SK-N-SH treated with all-trans-retinoic acid at 6 μM for 48 hours (cell line): ENCODE measurements at regions not wholly inside any gene's neighbourhood (a gene's known extent, or its start where the extent isn't known, plus 50 kb on each side); places are given as distances from the start of the nearest gene placed in this dataset.
A peak's percentile ranks its signal among the peaks of the same experiment; 100 is the strongest.

Experiments
- ATAC-seq: fragments of 200-7000 bp; cut with Tn5 transposase; 3 replicates; pipeline ENCODE4 v1.9.1; 2020; ENCODE audit warnings: mild to moderate bottlenecking, moderate library complexity
- ARNTL ChIP-seq: fragments of 450-650 bp; formaldehyde crosslinking; IDR thresholded peaks from 2 replicates; pipeline ENCODE4 v1.5.0; 2020; ENCODE audit warnings: low read depth, mild to moderate bottlenecking, moderate library complexity, borderline replicate concordance
- BACH2 ChIP-seq: fragments of 250-450 bp; sonication (Bioruptor Pico); IDR thresholded peaks from 2 replicates; pipeline ENCODE4 v1.9.0; 2021; ENCODE audit warnings: mild to moderate bottlenecking, borderline replicate concordance
- CSDC2 ChIP-seq: fragments of 250-450 bp; sonication (Bioruptor Pico); IDR thresholded peaks from 2 replicates; pipeline ENCODE4 v1.5.0; 2020; ENCODE audit warnings: mild to moderate bottlenecking, moderate library complexity
- GLIS3 ChIP-seq: fragments of 250-450 bp; sonication (Bioruptor Pico); IDR thresholded peaks from 2 replicates; pipeline ENCODE4 v1.5.0; 2020; ENCODE audit warnings: mild to moderate bottlenecking, moderate library complexity
- OSR1 ChIP-seq: fragments of 250-450 bp; sonication (Bioruptor Pico); IDR thresholded peaks from 2 replicates; pipeline ENCODE4 v1.8.0; 2022; ENCODE audit warnings: moderate library complexity, mild to moderate bottlenecking, inconsistent platforms
- PPARA ChIP-seq: fragments of 250-450 bp; sonication (Bioruptor Pico); IDR thresholded peaks from 2 replicates; pipeline ENCODE4 v1.5.0; 2020; ENCODE audit warnings: mild to moderate bottlenecking, borderline replicate concordance
- RARB ChIP-seq: fragments of 250-450 bp; sonication (Bioruptor Pico); IDR thresholded peaks from 2 replicates; pipeline ENCODE4 v1.8.0; 2021; ENCODE audit warnings: mild to moderate bottlenecking, moderate library complexity
- SNAI2 ChIP-seq: fragments of 250-450 bp; sonication (Bioruptor Pico); IDR thresholded peaks from 2 replicates; pipeline ENCODE4 v1.5.0; 2020; ENCODE audit warnings: mild to moderate bottlenecking, moderate library complexity
- TCF4 ChIP-seq: fragments of 250-450 bp; sonication (Bioruptor Pico); IDR thresholded peaks from 2 replicates; pipeline ENCODE4 v1.8.0; 2021; ENCODE audit warnings: mild to moderate bottlenecking, moderate library complexity, borderline replicate concordance
- TOX ChIP-seq: fragments of 250-450 bp; sonication (Bioruptor Pico); IDR thresholded peaks from 2 replicates; pipeline ENCODE4 v1.8.0; 2021; ENCODE audit warnings: mild to moderate bottlenecking, moderate library complexity, borderline replicate concordance
- ZC3H10 ChIP-seq: fragments of 250-450 bp; sonication (Bioruptor Pico); IDR thresholded peaks from 2 replicates; pipeline ENCODE4 v1.5.1; 2021; ENCODE audit warnings: mild to moderate bottlenecking, moderate library complexity
- ZFP3 ChIP-seq: fragments of 250-450 bp; sonication (Bioruptor Pico); IDR thresholded peaks from 2 replicates; pipeline ENCODE4 v1.5.0; 2020; ENCODE audit warnings: mild to moderate bottlenecking, moderate library complexity
- ZFP30 ChIP-seq: fragments of 450-650 bp; formaldehyde crosslinking; IDR thresholded peaks from 2 replicates; pipeline ENCODE4 v1.5.0; 2022; ENCODE audit warnings: mild to moderate bottlenecking, moderate library complexity
- ZNF565 ChIP-seq: fragments of 450-650 bp; formaldehyde crosslinking; conservative IDR thresholded peaks from 2 replicates; pipeline ENCODE4 v1.5.0; 2020; ENCODE audit warnings: low read depth, mild to moderate bottlenecking, moderate library complexity
- ZNF70 ChIP-seq: fragments of 450-650 bp; formaldehyde crosslinking; IDR thresholded peaks from 2 replicates; pipeline ENCODE4 v1.5.0; 2020; ENCODE audit warnings: mild to moderate bottlenecking, moderate library complexity
- ZNF8 ChIP-seq: fragments of 450-650 bp; formaldehyde crosslinking; IDR thresholded peaks from 2 replicates; pipeline ENCODE4 v1.5.0; 2020; ENCODE audit warnings: mild to moderate bottlenecking, moderate library complexity
- TF ChIP-seq, protein P1 (sequence below): fragments of 250-450 bp; sonication (Bioruptor Pico); IDR thresholded peaks from 2 replicates; pipeline ENCODE4 v1.5.1; 2020; ENCODE audit warnings: low read depth, mild to moderate bottlenecking, moderate library complexity
- TF ChIP-seq, protein P2 (sequence below): fragments of 250-450 bp; sonication (Bioruptor Pico); IDR thresholded peaks from 2 replicates; pipeline ENCODE4 v1.8.0; 2020; ENCODE audit warnings: mild to moderate bottlenecking, moderate library complexity, borderline replicate concordance
- TF ChIP-seq, protein P3 (sequence below): fragments of 250-450 bp; sonication (Bioruptor Pico); IDR thresholded peaks from 2 replicates; pipeline ENCODE4 v1.8.0; 2021; ENCODE audit warnings: low read depth, mild to moderate bottlenecking, moderate library complexity, borderline replicate concordance

DNA sequence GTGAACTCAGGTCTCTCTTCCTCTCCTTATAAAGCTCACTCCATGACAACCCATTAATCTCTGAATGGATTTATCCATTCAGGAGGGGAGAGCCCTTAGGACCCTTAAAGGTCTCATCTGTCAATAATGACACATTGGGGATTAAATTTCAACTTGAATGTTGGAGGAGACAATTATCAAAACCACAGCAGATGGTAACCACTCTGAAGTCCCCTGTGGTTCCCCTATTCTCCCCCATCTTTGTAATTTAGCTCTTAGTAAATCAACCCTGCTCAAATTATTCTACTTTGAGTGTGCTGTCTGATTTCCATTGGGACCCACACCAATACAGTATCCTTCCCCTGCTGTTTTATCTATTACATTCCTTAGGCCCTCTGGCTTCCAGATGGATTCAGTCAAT is 72.0 kb upstream of the RAI14 start:
- ATAC-seq = no peak
- TF ChIP-seq ZNF565 (CRISPR knock-in tag) (no peak), TOX (CRISPR knock-in tag) (no peak), ZNF8 (no peak), BACH2 (no peak), ZFP3 (CRISPR knock-in tag) (no peak), PPARA (CRISPR knock-in tag) (no peak)
- TF ChIP-seq, protein P1, sequence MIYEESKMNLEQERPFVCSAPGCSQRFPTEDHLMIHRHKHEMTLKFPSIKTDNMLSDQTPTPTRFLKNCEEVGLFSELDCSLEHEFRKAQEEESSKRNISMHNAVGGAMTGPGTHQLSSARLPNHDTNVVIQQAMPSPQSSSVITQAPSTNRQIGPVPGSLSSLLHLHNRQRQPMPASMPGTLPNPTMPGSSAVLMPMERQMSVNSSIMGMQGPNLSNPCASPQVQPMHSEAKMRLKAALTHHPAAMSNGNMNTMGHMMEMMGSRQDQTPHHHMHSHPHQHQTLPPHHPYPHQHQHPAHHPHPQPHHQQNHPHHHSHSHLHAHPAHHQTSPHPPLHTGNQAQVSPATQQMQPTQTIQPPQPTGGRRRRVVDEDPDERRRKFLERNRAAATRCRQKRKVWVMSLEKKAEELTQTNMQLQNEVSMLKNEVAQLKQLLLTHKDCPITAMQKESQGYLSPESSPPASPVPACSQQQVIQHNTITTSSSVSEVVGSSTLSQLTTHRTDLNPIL (CRISPR knock-in tag) = no peak

DNA sequence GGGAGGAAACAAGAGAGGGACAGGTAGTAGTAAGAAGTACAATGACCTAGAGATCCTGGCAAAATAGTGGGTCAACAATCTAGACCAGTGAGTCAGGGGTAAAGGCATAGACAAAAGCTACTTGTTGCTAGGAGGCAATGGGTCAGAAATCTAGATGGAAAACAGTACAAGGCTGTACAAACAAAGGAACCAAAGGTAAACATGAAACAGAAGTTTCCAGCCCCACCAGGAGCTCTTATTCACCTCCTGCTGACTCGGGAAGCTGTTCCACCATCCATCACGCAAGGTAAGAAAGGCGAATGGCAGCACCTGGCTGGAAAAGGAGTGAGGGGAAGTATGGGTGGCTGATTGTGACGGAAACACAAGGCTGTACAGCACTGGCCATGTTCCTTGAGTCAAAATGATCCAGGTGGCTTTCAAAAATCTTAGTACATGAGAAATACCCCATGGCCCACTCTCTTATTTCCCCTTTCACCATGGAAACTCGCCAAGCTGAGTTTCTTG is 70.5 kb upstream of the RAI14 start:
- no peak for TF ChIP-seq SNAI2
- TF ChIP-seq, protein P2, sequence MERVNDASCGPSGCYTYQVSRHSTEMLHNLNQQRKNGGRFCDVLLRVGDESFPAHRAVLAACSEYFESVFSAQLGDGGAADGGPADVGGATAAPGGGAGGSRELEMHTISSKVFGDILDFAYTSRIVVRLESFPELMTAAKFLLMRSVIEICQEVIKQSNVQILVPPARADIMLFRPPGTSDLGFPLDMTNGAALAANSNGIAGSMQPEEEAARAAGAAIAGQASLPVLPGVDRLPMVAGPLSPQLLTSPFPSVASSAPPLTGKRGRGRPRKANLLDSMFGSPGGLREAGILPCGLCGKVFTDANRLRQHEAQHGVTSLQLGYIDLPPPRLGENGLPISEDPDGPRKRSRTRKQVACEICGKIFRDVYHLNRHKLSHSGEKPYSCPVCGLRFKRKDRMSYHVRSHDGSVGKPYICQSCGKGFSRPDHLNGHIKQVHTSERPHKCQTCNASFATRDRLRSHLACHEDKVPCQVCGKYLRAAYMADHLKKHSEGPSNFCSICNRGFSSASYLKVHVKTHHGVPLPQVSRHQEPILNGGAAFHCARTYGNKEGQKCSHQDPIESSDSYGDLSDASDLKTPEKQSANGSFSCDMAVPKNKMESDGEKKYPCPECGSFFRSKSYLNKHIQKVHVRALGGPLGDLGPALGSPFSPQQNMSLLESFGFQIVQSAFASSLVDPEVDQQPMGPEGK = no peak
- TF ChIP-seq OSR1 = no peak
- TF ChIP-seq, protein P1 (CRISPR knock-in tag) = no peak
- TF ChIP-seq, protein P3, sequence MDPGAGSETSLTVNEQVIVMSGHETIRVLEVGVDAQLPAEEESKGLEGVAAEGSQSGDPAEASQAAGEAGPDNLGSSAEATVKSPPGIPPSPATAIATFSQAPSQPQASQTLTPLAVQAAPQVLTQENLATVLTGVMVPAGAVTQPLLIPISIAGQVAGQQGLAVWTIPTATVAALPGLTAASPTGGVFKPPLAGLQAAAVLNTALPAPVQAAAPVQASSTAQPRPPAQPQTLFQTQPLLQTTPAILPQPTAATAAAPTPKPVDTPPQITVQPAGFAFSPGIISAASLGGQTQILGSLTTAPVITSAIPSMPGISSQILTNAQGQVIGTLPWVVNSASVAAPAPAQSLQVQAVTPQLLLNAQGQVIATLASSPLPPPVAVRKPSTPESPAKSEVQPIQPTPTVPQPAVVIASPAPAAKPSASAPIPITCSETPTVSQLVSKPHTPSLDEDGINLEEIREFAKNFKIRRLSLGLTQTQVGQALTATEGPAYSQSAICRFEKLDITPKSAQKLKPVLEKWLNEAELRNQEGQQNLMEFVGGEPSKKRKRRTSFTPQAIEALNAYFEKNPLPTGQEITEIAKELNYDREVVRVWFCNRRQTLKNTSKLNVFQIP = no peak
- TF ChIP-seq ZC3H10 (CRISPR knock-in tag) = no peak
- no peak for TF ChIP-seq TCF4 (CRISPR knock-in tag)
- no peak for TF ChIP-seq BACH2
- no peak for TF ChIP-seq ZNF565 (CRISPR knock-in tag)
- no peak for TF ChIP-seq TOX (CRISPR knock-in tag)
- TF ChIP-seq ARNTL = no peak
- no peak for TF ChIP-seq ZFP30 (CRISPR knock-in tag)
- TF ChIP-seq CSDC2 = no peak
- peak; percentile 23; the same call in 2 of the 3 replicates for ATAC-seq

DNA sequence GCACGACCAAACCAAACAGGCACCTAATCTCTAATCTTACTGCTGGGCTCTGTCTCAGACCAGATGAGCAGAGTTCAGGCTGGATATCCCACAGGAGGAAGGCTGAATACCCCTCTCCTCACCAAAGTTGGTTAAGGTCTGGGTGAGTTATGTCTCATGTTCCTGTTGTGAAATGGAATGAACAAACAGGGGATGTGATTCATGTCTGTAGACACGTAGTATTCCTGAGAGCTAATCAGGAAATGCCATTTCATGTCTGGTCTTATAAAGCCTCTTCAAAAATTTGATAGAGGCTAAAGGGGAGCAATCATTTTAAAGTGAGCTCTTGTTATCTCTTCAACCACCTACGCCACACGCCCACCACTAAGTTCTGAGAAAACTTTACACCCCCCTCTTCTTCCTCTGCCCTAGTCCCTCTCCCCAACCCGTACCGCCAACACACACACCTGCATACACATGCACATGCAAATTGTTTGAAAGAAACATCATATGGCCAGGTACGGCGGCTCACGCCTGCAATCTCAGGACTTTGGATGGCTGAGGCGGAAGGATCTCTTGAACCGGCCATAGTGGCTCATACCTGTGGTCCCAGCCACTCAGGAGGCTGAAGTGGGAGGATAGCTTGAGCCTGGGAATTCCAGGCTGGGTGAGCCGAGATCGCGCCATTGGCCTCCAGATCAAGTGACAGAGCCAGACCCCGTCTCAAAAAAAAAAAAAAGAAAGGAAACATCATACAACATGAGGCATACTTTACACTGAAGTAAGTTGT is 69.8 kb upstream of the RAI14 start:
- TF ChIP-seq ARNTL (no peak), ZFP3 (CRISPR knock-in tag) (peak; percentile 8; the same call in 1 of the 2 replicates)
- ATAC-seq = peak; percentile 72

DNA sequence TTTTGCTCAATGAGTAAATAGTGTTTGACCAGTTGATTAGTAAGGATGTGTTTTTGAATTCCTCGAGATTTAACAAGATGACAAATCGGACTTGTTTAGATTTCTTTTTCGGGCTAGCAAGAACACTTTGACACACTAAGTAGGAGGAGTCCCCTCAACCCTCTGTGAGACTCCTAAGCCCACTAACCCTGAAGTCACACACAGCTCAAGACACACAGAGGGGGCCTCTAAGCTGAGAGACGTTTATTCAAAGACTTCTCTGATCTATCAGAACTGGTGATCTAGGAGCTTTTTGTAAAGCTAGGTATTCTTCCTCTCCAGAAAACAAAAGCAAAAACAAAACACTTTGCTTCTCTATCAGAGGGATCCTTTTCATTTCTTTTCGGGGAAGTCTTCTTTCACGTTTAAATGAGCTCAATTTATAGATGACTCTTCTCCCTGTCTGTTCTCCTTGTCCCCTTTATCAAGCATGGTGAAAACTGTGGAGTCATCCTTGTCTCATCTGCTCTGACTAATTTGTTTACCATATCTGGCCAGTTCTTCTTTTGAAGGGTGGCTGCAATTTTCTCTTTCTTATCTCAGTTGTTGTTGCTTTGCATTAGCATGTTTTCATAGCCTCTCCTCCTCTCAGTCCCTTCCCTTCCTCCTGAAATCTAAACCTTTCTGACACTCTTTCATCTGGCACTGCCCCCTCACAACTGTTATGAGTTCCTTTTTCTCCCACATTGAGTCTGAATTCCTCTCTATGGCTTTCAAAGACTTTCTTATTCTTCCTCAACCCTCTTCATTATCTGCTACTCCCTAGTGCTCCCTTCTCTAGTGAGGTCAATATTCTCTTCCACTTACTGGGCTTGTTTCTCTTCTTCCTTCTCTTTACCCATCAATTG is 68.5 kb upstream of the RAI14 start:
- no peak for TF ChIP-seq RARB
- TF ChIP-seq ZNF70 (CRISPR knock-in tag) = no peak
- TF ChIP-seq BACH2 = no peak
- TF ChIP-seq ZNF8 = no peak
- TF ChIP-seq, protein P3 = no peak
- TF ChIP-seq SNAI2 = no peak
- TF ChIP-seq ZFP30 (CRISPR knock-in tag) = no peak
- TF ChIP-seq GLIS3 (CRISPR knock-in tag) = no peak
- TF ChIP-seq, protein P2 = no peak
- TF ChIP-seq TOX (CRISPR knock-in tag) = no peak
- TF ChIP-seq PPARA (CRISPR knock-in tag) = no peak
- no peak for TF ChIP-seq CSDC2
- TF ChIP-seq, protein P1 (CRISPR knock-in tag) = no peak
- TF ChIP-seq OSR1 = no peak
- no peak for TF ChIP-seq ZC3H10 (CRISPR knock-in tag)
- TF ChIP-seq, all 23 proteins: peak for 0
- ATAC-seq = peak; percentile 55
